ENCODE measurements at regions not wholly inside any gene's neighbourhood (a gene's known extent, or its start where the extent isn't known, plus 50 kb on each side); places are given as distances from the start of the nearest gene placed in this dataset.

DNA sequence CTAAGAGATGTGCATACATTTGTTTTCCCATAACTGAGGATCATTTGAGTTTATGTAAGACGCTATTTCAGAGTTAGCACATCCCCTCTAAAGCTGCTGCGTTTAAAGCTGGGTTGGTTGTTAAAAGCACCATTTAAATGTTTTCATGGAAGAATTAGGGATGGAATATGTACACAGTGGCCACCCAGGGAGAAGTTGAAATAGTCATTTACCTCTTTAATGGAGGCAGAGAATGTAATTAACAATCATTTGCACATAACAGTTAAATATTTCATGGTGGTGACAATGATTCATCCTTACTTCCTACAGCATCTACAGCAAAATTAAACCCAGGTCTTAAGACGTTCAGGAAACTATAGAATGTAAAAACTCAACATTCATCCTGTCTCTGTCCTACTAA is 100.3 kb downstream of the KIF4B start:
- TF ChIP-seq TCF7L2 (IDR thresholded peaks at IDR 0.05; ENCODE audit: borderline replicate concordance, extremely low read depth, insufficient read depth, insufficient read length) (no peak), POLR2A (IDR thresholded peaks at IDR 0.05; ENCODE audit: borderline replicate concordance, extremely low read depth, insufficient read depth, insufficient read length) (no peak), SIN3A (IDR thresholded peaks at IDR 0.05; ENCODE audit: low read depth) (no peak), EZH2 (IDR thresholded peaks at IDR 0.05) (no peak), POLR2AphosphoS5 (IDR thresholded peaks at IDR 0.05; ENCODE audit: low read depth, low read length) (no peak)
- TF ChIP-seq, protein P1, sequence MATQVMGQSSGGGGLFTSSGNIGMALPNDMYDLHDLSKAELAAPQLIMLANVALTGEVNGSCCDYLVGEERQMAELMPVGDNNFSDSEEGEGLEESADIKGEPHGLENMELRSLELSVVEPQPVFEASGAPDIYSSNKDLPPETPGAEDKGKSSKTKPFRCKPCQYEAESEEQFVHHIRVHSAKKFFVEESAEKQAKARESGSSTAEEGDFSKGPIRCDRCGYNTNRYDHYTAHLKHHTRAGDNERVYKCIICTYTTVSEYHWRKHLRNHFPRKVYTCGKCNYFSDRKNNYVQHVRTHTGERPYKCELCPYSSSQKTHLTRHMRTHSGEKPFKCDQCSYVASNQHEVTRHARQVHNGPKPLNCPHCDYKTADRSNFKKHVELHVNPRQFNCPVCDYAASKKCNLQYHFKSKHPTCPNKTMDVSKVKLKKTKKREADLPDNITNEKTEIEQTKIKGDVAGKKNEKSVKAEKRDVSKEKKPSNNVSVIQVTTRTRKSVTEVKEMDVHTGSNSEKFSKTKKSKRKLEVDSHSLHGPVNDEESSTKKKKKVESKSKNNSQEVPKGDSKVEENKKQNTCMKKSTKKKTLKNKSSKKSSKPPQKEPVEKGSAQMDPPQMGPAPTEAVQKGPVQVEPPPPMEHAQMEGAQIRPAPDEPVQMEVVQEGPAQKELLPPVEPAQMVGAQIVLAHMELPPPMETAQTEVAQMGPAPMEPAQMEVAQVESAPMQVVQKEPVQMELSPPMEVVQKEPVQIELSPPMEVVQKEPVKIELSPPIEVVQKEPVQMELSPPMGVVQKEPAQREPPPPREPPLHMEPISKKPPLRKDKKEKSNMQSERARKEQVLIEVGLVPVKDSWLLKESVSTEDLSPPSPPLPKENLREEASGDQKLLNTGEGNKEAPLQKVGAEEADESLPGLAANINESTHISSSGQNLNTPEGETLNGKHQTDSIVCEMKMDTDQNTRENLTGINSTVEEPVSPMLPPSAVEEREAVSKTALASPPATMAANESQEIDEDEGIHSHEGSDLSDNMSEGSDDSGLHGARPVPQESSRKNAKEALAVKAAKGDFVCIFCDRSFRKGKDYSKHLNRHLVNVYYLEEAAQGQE (IDR thresholded peaks at IDR 0.05; ENCODE audit: low read depth): no peak
- TF ChIP-seq, protein P2, sequence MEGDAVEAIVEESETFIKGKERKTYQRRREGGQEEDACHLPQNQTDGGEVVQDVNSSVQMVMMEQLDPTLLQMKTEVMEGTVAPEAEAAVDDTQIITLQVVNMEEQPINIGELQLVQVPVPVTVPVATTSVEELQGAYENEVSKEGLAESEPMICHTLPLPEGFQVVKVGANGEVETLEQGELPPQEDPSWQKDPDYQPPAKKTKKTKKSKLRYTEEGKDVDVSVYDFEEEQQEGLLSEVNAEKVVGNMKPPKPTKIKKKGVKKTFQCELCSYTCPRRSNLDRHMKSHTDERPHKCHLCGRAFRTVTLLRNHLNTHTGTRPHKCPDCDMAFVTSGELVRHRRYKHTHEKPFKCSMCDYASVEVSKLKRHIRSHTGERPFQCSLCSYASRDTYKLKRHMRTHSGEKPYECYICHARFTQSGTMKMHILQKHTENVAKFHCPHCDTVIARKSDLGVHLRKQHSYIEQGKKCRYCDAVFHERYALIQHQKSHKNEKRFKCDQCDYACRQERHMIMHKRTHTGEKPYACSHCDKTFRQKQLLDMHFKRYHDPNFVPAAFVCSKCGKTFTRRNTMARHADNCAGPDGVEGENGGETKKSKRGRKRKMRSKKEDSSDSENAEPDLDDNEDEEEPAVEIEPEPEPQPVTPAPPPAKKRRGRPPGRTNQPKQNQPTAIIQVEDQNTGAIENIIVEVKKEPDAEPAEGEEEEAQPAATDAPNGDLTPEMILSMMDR (IDR thresholded peaks at IDR 0.05 in 2 of 3, conservative IDR thresholded peaks at IDR 0.05 in 1 of 3; ENCODE audit: borderline replicate concordance in 1 of 3, insufficient read depth in 1 of 3, low read depth in 2 of 3, low read length in 2 of 3): no peak
- TF ChIP-seq, protein P3, sequence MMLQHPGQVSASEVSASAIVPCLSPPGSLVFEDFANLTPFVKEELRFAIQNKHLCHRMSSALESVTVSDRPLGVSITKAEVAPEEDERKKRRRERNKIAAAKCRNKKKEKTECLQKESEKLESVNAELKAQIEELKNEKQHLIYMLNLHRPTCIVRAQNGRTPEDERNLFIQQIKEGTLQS (IDR thresholded peaks at IDR 0.05): no peak
